Loucy (cell line): ENCODE measurements at regions not wholly inside any gene's neighbourhood (a gene's known extent, or its start where the extent isn't known, plus 50 kb on each side); places are given as distances from the start of the nearest gene placed in this dataset.
"Not testable (repeated sequence)": the region's sequence is repeated elsewhere in the genome, so short reads cannot be mapped to it uniquely, and the experiment has no call there.

Experiments
- H2AFZ ChIP-seq: fragments of 200-600 bp; sonication (generic); 2 replicates; pipeline ENCODE4 v1.6.0; 2016; ENCODE audit warnings: antibody characterized with exemption, mild to moderate bottlenecking, low read length, moderate library complexity
- H3F3A ChIP-seq: fragments of 200-600 bp; 2 replicates; pipeline ENCODE4 v1.6.0; 2016; ENCODE audit warnings: antibody characterized with exemption, low read depth, mild to moderate bottlenecking
- H3K27me3 ChIP-seq: fragments of 200-600 bp; sonication (generic); 2 replicates; pipeline ENCODE4 v1.6.1; 2014; ENCODE audit warnings: low read length, mild to moderate bottlenecking; ENCODE audit not compliant: insufficient read depth, poor library complexity, severe bottlenecking
- H3K36me3 ChIP-seq: fragments of 200-600 bp; sonication (generic); 2 replicates; pipeline ENCODE4 v1.6.1; 2016; ENCODE audit warnings: low read length; ENCODE audit not compliant: insufficient read depth
- H3K4me1 ChIP-seq: fragments of 200-600 bp; sonication (generic); 2 replicates; pipeline ENCODE4 v1.5.1; 2014; ENCODE audit warnings: low read length, mild to moderate bottlenecking; ENCODE audit not compliant: insufficient read depth, poor library complexity, severe bottlenecking
- H3K4me2 ChIP-seq: fragments of 200-600 bp; sonication (generic); 2 replicates; pipeline ENCODE4 v1.6.0; 2014; ENCODE audit warnings: antibody characterized with exemption, low read length, low read depth, mild to moderate bottlenecking; ENCODE audit not compliant: poor library complexity, severe bottlenecking
- H3K4me3 ChIP-seq: fragments of 200-600 bp; sonication (generic); 2 replicates; pipeline ENCODE4 v1.5.1; 2014; ENCODE audit warnings: low read length, mild to moderate bottlenecking, mixed read lengths; ENCODE audit not compliant: poor library complexity, severe bottlenecking
- H3K79me2 ChIP-seq: fragments of 200-600 bp; sonication (generic); 2 replicates; pipeline ENCODE4 v1.6.1; 2014; ENCODE audit warnings: low read length; ENCODE audit not compliant: insufficient read depth
- H3K9ac ChIP-seq: fragments of 200-600 bp; sonication (generic); 2 replicates; pipeline ENCODE4 v1.6.0; 2014; ENCODE audit warnings: mild to moderate bottlenecking, low read depth, low read length, moderate library complexity; ENCODE audit not compliant: poor library complexity, severe bottlenecking
- H3K9me2 ChIP-seq: fragments of 200-600 bp; sonication (generic); replicated peaks from 2 replicates; pipeline ENCODE4 v1.6.1; 2016; ENCODE audit warnings: low read depth, low read length, mixed read lengths
- H3K9me3 ChIP-seq: fragments of 200-600 bp; sonication (generic); 2 replicates; pipeline ENCODE4 v1.6.1; 2014; ENCODE audit warnings: mild to moderate bottlenecking, antibody characterized with exemption, low read length, low read depth; ENCODE audit not compliant: insufficient read depth
- H4K20me1 ChIP-seq: fragments of 200-600 bp; sonication (generic); 2 replicates; pipeline ENCODE4 v1.6.0; 2014; ENCODE audit warnings: antibody characterized with exemption, low read length, mild to moderate bottlenecking; ENCODE audit not compliant: insufficient read depth, poor library complexity, severe bottlenecking
- CTCF ChIP-seq: fragments of 200-600 bp; sonication (generic); conservative IDR thresholded peaks from 2 replicates; pipeline ENCODE4 v1.5.1; 2014; ENCODE audit warnings: mild to moderate bottlenecking, antibody characterized with exemption, low read length
- EZH2phosphoT487 ChIP-seq: fragments of 200-600 bp; IDR thresholded peaks from 2 replicates; pipeline ENCODE4 v1.6.1; 2018; ENCODE audit warnings: antibody characterized with exemption, mild to moderate bottlenecking, moderate library complexity, borderline replicate concordance

GRCh38 chr4:179698321-179698720 is 2256.1 kb upstream of the AGA start:
- no peaks in the 10 kb centered on the region for H3K27me3 ChIP-seq
- no peak overlapping the region for H3K4me3 ChIP-seq
- H3K9me2 ChIP-seq, result no peaks in the 10 kb centered on the region
- H3K4me1 ChIP-seq, result no peaks in the 10 kb centered on the region
- H3K79me2 ChIP-seq, result no peaks in the 10 kb centered on the region
- no peak overlapping the region for H3K4me2 ChIP-seq
- no peak overlapping the region for H3K9ac ChIP-seq
- H4K20me1 ChIP-seq, result no peaks in the 10 kb centered on the region
- no peaks in the 10 kb centered on the region for H3K36me3 ChIP-seq
- TF ChIP-seq CTCF (no peak), EZH2phosphoT487 (no peak)
- H3F3A ChIP-seq, result no peaks in the 10 kb centered on the region
- H2AFZ ChIP-seq, result no peak overlapping the region
- no peaks in the 10 kb centered on the region for H3K9me3 ChIP-seq

GRCh38 chr4:179709961-179710624 is 2267.9 kb upstream of the AGA start:
- Histone ChIP-seq H4K20me1 (no peaks in the 10 kb centered on the region), H3K27me3 (no peaks in the 10 kb centered on the region), H3K4me1 (no peaks in the 10 kb centered on the region), H3K9ac (no peak overlapping the region), H3K4me3 (no peak overlapping the region), H3K9me3 (no peaks in the 10 kb centered on the region; the same call in 1 of the 2 replicates), H2AFZ (no peak overlapping the region), H3K36me3 (no peaks in the 10 kb centered on the region), H3K4me2 (no peak overlapping the region), H3K9me2 (no peaks in the 10 kb centered on the region), H3F3A (no peaks in the 10 kb centered on the region), H3K79me2 (no peaks in the 10 kb centered on the region)
- TF ChIP-seq CTCF (no peak), EZH2phosphoT487 (no peak)

DNA sequence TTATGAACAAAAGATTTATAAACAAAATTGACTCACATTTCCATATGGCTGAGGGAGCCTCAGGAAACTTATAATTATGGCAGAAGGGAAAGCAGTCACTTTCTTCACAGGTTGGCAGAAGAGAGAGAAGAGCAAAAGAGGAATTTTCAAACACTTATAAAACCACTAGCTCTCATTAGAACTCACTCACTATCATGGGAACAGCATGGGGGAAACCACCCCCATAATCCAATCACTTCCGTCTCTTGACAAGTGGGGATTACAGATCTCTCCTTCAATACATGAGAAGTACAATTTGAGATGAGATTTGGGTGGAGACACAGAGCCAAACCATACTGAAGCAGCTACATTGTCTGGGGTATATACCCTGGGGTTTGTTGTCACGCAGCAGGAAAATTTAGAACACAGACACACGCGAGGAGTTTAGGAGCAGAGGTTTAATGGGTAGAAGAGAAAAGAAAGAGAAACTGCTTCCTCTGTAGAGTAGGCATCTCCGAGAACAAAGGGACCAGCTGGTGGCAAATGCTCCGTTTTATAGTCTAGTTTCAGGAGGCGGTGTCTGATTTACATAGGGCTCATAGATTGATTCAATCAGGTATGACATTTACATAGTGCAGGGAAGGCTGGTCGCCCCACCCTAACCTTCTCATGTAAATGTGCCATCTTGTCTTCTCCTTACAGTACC is 2277.7 kb upstream of the AGA start:
- H3K36me3 ChIP-seq, result no peaks in the 10 kb centered on the region
- H3K9ac ChIP-seq, result no peak overlapping the region
- no peaks in the 10 kb centered on the region for H4K20me1 ChIP-seq
- H3K79me2 ChIP-seq, result no peaks in the 10 kb centered on the region
- no peaks in the 10 kb centered on the region for H3K9me3 ChIP-seq
- H3F3A ChIP-seq, result no peaks in the 10 kb centered on the region
- no peak overlapping the region for H3K4me3 ChIP-seq
- H2AFZ ChIP-seq, result no peak overlapping the region
- H3K27me3 ChIP-seq, result no peaks in the 10 kb centered on the region
- H3K4me2 ChIP-seq, result no peak overlapping the region
- TF ChIP-seq CTCF (no peak), EZH2phosphoT487 (no peak)
- no peaks in the 10 kb centered on the region for H3K9me2 ChIP-seq
- no peaks in the 10 kb centered on the region for H3K4me1 ChIP-seq

GRCh38 chr4:179726491-179726890 is 2284.3 kb upstream of the AGA start:
- H3K4me1 ChIP-seq, H3K79me2 ChIP-seq, H3K9me2 ChIP-seq, H3F3A ChIP-seq, H4K20me1 ChIP-seq, H2AFZ ChIP-seq, H3K36me3 ChIP-seq, H3K9ac ChIP-seq, H3K4me3 ChIP-seq, H3K9me3 ChIP-seq, H3K4me2 ChIP-seq, H3K27me3 ChIP-seq: not testable (repeated sequence)
